ENCODE measurements at regions not wholly inside any gene's neighbourhood (a gene's known extent, or its start where the extent isn't known, plus 50 kb on each side); places are given as distances from the start of the nearest gene placed in this dataset.

DNA sequence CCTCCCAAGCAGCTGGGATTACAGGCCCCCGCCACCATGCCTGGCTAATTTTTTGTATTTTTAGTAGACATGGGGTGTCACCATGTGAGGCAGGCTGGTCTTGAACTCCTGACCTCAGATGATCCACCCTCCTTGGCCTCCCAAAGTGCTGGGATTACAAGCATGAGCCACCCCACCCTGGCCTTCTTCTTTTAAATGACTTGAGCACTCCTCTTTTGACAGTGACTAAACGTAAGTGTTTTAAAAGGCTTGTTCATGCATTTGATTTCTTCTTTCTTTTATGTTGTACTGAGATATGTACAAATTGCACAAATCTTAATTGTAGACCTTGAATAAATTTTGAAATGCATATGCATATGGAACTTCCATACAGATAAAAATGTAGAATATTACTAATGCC is 337.9 kb downstream of the CETN3 start:
- H3K9me3 Mint-ChIP-seq (ENCODE audit: unreplicated experiment) = no peaks in the 10 kb centered on the region
- H3K27me3 Mint-ChIP-seq (ENCODE audit: unreplicated experiment) = no peaks in the 10 kb centered on the region
- TF ChIP-seq, protein P1, sequence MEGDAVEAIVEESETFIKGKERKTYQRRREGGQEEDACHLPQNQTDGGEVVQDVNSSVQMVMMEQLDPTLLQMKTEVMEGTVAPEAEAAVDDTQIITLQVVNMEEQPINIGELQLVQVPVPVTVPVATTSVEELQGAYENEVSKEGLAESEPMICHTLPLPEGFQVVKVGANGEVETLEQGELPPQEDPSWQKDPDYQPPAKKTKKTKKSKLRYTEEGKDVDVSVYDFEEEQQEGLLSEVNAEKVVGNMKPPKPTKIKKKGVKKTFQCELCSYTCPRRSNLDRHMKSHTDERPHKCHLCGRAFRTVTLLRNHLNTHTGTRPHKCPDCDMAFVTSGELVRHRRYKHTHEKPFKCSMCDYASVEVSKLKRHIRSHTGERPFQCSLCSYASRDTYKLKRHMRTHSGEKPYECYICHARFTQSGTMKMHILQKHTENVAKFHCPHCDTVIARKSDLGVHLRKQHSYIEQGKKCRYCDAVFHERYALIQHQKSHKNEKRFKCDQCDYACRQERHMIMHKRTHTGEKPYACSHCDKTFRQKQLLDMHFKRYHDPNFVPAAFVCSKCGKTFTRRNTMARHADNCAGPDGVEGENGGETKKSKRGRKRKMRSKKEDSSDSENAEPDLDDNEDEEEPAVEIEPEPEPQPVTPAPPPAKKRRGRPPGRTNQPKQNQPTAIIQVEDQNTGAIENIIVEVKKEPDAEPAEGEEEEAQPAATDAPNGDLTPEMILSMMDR (IDR thresholded peaks at IDR 0.05; ENCODE audit: partially characterized antibody, unreplicated experiment) = no peak
- H3K4me3 Mint-ChIP-seq (ENCODE audit: unreplicated experiment) = no peak overlapping the region
- H3K27ac Mint-ChIP-seq (ENCODE audit: unreplicated experiment) = no peak overlapping the region
- H3K4me1 Mint-ChIP-seq (ENCODE audit: low read depth, unreplicated experiment) = no peaks in the 10 kb centered on the region
- no peak for DNase-seq
- no peaks in the 10 kb centered on the region for H3K36me3 Mint-ChIP-seq (ENCODE audit: unreplicated experiment)

DNA sequence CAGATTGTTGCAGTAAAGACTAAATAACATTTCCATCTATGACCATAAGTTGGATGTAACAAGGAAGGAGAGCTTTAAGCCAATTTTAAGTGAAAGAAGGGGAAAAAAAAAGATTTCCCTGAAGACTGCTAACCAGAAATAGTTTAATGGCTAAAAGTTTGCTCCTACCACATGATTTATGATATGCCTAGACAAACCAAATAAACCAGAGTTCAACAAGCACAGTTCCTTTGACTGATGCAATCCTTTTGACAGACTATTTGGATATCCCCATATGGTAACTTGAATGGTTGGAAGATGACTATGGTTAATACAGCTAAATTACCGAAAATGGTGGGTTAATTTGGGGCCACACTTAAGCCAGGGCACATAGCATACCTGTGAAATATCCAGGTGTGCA is 338.5 kb downstream of the CETN3 start:
- Mint-ChIP-seq H3K9me3 (ENCODE audit: unreplicated experiment) (no peaks in the 10 kb centered on the region), H3K27me3 (ENCODE audit: unreplicated experiment) (no peaks in the 10 kb centered on the region), H3K4me3 (ENCODE audit: unreplicated experiment) (no peak overlapping the region), H3K36me3 (ENCODE audit: unreplicated experiment) (no peaks in the 10 kb centered on the region), H3K27ac (ENCODE audit: unreplicated experiment) (no peak overlapping the region), H3K4me1 (ENCODE audit: low read depth, unreplicated experiment) (no peaks in the 10 kb centered on the region)
- TF ChIP-seq, protein P1 (IDR thresholded peaks at IDR 0.05; ENCODE audit: partially characterized antibody, unreplicated experiment) = no peak
- DNase-seq = no peak

DNA sequence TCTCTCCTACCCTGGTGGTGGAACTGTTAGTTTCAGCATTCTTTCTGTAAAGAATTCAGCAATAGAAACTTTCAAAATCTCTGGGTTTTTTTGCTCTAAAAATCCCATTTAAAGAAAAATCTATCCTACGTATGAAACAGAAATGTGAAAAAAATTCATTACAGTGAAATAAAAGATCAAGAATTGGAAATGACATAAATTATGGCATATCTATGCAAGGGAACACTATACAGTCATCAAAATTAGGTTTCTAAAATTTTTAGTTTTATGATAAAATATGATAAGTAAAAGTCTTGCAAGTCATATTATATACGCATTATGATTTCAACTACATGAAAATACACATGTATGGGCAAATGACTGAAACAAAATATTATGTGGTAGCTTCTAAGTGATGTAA is 342.6 kb downstream of the CETN3 start:
- TF ChIP-seq, protein P1 (IDR thresholded peaks at IDR 0.05; ENCODE audit: partially characterized antibody, unreplicated experiment) = no peak
- H3K27ac Mint-ChIP-seq (ENCODE audit: unreplicated experiment) = no peak overlapping the region
- H3K27me3 Mint-ChIP-seq (ENCODE audit: unreplicated experiment) = no peaks in the 10 kb centered on the region
- H3K4me3 Mint-ChIP-seq (ENCODE audit: unreplicated experiment) = no peak overlapping the region
- H3K9me3 Mint-ChIP-seq (ENCODE audit: unreplicated experiment) = no peaks in the 10 kb centered on the region
- H3K36me3 Mint-ChIP-seq (ENCODE audit: unreplicated experiment) = no peaks in the 10 kb centered on the region
- no peaks in the 10 kb centered on the region for H3K4me1 Mint-ChIP-seq (ENCODE audit: low read depth, unreplicated experiment)
- DNase-seq = no peak

DNA sequence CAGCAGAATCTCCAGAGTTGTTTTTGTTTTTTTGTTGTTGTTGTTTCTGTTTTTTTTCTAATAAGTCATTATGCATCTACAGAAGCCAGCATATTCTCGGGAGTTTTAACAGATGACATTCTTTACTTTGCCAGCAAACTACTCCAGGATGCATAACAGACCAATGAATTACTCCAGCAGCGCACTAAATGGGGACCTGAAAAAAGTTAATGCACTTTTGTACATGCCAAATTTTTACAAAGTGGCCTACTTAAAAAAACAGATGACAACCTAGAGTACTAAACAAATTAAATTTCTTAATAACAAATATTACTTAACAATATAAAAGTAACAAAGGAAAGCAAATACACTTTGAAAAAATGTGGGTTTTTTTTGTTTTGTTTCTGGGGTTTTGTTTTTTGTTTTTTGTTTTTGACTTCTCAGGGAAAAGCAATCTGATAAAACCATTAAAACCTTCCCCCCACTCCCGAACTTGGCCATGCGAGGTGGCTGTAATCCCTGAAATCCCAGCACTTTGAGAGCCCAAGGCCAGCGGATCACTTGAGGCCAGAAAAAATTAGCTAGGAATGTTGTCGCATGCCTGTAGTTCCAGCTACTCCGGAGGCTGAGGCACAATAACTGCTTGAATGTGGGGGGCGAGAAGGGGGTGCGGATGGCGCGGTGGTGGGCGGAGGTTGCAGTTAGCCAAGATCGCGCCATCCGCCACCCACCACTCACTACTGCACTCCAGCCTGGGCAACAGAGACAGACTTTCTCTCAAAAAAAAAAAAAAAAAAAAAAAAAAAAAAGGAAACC is 352.4 kb downstream of the CETN3 start:
- Mint-ChIP-seq H3K9me3 (ENCODE audit: unreplicated experiment) (no peaks in the 10 kb centered on the region), H3K4me1 (ENCODE audit: low read depth, unreplicated experiment) (no peaks in the 10 kb centered on the region), H3K27me3 (ENCODE audit: unreplicated experiment) (no peaks in the 10 kb centered on the region), H3K4me3 (ENCODE audit: unreplicated experiment) (no peak overlapping the region), H3K27ac (ENCODE audit: unreplicated experiment) (no peak overlapping the region), H3K36me3 (ENCODE audit: unreplicated experiment) (no peaks in the 10 kb centered on the region)
- TF ChIP-seq, protein P1 (IDR thresholded peaks at IDR 0.05; ENCODE audit: partially characterized antibody, unreplicated experiment) = no peak
- DNase-seq = no peak

DNA sequence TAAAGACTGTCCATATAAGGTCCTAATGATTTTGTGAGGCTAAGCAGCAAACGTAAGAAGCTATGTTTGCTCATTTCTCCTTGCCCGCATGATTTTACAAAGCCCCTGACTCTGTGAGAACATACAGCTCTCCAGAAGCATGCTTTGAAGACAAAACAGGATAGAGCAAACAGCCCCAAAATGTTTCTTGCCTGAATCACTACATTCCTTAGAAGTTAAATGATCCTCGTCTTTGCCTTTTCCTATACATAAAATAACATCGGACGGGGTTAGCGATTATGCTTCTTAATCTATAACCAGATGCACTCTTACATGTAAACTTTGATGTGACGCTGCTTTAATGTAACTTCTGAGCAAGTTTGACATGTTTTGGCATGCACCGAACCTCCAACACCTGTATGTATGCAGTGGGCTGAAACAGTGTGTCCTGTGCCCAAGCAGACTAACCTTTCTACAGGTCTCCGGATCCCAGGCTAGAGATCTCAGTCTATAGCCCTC is 353.7 kb downstream of the CETN3 start:
- Mint-ChIP-seq H3K9me3 (ENCODE audit: unreplicated experiment) (no peaks in the 10 kb centered on the region), H3K27ac (ENCODE audit: unreplicated experiment) (no peak overlapping the region), H3K4me3 (ENCODE audit: unreplicated experiment) (no peak overlapping the region), H3K36me3 (ENCODE audit: unreplicated experiment) (no peaks in the 10 kb centered on the region), H3K27me3 (ENCODE audit: unreplicated experiment) (no peaks in the 10 kb centered on the region), H3K4me1 (ENCODE audit: low read depth, unreplicated experiment) (no peaks in the 10 kb centered on the region)
- no peak for DNase-seq
- TF ChIP-seq, protein P1 (IDR thresholded peaks at IDR 0.05; ENCODE audit: partially characterized antibody, unreplicated experiment) = no peak
